ENCODE measurements at regions not wholly inside any gene's neighbourhood (a gene's known extent, or its start where the extent isn't known, plus 50 kb on each side); places are given as distances from the start of the nearest gene placed in this dataset.

DNA sequence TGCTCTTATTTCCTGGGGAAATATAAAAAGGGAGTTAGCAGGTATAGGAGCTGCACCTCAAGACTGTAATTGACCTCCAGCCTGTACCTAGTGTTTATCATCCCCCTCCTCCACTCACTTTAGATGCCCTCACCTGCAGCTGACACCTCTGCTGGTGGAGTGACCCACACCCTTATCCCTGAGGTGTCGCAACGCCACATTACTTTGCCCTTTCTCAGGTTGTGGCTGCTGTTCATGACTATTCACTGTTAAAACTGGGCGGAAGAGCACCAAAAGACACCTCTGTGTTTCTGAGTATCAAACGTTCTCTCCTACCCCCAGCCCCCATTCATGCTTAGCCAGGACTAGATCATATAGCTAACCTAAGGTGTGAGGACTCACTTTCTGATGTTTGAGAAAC, 101.5 kb upstream of the ADAMTS3 start:
- H3K27me3 ChIP-seq: no peaks in the 10 kb centered on the region
- H3K27ac ChIP-seq: no peak overlapping the region
- TF ChIP-seq, protein P1, sequence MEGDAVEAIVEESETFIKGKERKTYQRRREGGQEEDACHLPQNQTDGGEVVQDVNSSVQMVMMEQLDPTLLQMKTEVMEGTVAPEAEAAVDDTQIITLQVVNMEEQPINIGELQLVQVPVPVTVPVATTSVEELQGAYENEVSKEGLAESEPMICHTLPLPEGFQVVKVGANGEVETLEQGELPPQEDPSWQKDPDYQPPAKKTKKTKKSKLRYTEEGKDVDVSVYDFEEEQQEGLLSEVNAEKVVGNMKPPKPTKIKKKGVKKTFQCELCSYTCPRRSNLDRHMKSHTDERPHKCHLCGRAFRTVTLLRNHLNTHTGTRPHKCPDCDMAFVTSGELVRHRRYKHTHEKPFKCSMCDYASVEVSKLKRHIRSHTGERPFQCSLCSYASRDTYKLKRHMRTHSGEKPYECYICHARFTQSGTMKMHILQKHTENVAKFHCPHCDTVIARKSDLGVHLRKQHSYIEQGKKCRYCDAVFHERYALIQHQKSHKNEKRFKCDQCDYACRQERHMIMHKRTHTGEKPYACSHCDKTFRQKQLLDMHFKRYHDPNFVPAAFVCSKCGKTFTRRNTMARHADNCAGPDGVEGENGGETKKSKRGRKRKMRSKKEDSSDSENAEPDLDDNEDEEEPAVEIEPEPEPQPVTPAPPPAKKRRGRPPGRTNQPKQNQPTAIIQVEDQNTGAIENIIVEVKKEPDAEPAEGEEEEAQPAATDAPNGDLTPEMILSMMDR (IDR thresholded peaks at IDR 0.05; ENCODE audit: low read depth, low read length): no peak
- no peaks in the 10 kb centered on the region for H3K36me3 ChIP-seq
- H3K4me1 ChIP-seq (ENCODE audit: low read depth): no peaks in the 10 kb centered on the region
- DNase-seq (ENCODE audit: low read depth in 1 of 2, low spot score in 1 of 2): no peak
- H3K9me3 ChIP-seq (ENCODE audit: low read depth): no peaks in the 10 kb centered on the region
- no peak overlapping the region for H3K4me3 ChIP-seq

DNA sequence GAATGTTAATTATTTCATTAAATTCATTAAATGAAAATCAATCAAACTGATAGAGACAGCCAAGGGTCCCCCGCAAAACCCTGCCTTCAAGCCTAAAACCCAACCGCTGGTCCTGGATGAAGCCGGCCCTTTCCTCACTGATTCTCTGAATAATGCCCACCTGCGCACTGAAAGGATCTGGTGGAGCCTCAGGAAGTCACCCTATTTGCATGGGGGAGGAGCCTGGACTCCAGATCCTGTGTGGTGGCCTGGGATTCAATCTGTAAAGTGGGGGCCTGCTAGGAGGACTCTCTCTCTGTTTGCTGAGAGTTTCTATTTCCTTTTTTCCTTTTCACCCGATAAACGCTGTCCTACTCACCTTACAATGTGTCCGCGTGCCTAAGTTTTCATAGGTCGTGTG, 97.9 kb upstream of the ADAMTS3 start:
- TF ChIP-seq, protein P1 (IDR thresholded peaks at IDR 0.05; ENCODE audit: low read depth, low read length): no peak
- Histone ChIP-seq H3K27ac (no peak overlapping the region), H3K4me3 (no peak overlapping the region), H3K27me3 (no peaks in the 10 kb centered on the region), H3K9me3 (ENCODE audit: low read depth) (no peaks in the 10 kb centered on the region), H3K36me3 (no peaks in the 10 kb centered on the region), H3K4me1 (ENCODE audit: low read depth) (peaks cover 3% of the 10 kb centered on the region)
- no peak for DNase-seq (ENCODE audit: low read depth in 1 of 2, low spot score in 1 of 2)

DNA sequence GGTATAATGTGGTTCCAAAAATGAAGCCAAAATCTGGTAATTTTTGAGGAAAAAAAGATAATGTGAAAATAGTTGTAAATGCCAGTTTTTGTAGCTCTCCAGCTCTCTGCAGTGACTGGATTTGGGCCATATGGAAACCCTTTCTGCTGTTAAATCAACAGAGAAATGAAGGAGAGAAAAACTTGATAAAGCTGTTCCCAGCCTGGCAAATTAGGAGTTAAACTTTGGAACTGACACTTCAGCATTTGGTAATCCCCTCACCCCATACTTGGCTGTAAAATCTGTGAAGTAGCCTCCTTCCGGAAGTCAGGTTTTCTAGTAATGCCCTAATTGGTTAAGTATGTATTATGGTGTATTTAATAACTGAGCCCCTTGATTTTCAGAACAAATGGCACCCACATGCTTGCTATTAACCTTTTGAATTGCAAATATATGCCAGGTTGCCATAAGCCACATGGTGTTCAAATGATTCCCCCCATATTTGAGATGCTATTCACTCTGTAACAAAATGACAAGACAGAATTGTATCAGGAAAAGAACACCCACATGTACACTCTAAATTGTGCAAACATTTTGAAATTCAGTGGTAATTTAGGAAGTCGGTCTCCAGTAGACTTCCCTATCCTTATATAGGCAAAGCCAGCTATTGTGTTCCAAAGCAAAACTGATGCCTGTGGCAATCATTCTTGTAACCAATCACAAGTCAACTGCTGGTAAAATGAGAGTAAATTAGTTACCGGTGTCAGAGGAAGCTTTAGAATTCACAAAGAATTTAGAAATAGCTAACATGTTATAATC, 96.3 kb upstream of the ADAMTS3 start:
- Histone ChIP-seq H3K27me3 (no peaks in the 10 kb centered on the region), H3K36me3 (no peaks in the 10 kb centered on the region), H3K4me1 (ENCODE audit: low read depth) (peaks cover 3% of the 10 kb centered on the region), H3K27ac (no peak overlapping the region), H3K4me3 (no peak overlapping the region), H3K9me3 (ENCODE audit: low read depth) (no peaks in the 10 kb centered on the region)
- no peak for DNase-seq (ENCODE audit: low read depth in 1 of 2, low spot score in 1 of 2)
- TF ChIP-seq, protein P1 (IDR thresholded peaks at IDR 0.05; ENCODE audit: low read depth, low read length): no peak

DNA sequence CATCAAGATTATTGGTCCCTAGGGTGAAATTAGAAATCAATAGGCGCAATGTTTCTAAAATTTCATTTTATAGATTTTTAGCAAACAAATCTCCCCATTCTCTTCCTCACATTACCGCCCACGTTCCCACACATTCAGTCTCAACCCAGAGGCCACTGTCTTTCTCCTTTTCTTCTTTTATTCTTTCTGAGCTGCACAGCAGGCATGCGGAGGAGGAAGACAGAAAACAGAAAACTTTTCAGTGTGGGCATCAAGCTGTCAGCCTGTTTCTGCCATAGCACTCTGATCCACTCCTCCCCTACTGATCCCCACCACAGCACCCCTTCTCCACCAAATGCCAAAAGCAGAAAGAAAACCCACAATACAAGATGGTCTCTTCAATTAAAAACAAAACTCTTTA, 94.8 kb upstream of the ADAMTS3 start:
- H3K4me1 ChIP-seq (ENCODE audit: low read depth): peaks cover 3% of the 10 kb centered on the region
- H3K27me3 ChIP-seq: no peaks in the 10 kb centered on the region
- no peak for DNase-seq (ENCODE audit: low read depth in 1 of 2, low spot score in 1 of 2)
- no peak overlapping the region for H3K4me3 ChIP-seq
- H3K36me3 ChIP-seq: no peaks in the 10 kb centered on the region
- TF ChIP-seq, protein P1 (IDR thresholded peaks at IDR 0.05; ENCODE audit: low read depth, low read length): no peak
- H3K9me3 ChIP-seq (ENCODE audit: low read depth): no peaks in the 10 kb centered on the region
- H3K27ac ChIP-seq: no peak overlapping the region

DNA sequence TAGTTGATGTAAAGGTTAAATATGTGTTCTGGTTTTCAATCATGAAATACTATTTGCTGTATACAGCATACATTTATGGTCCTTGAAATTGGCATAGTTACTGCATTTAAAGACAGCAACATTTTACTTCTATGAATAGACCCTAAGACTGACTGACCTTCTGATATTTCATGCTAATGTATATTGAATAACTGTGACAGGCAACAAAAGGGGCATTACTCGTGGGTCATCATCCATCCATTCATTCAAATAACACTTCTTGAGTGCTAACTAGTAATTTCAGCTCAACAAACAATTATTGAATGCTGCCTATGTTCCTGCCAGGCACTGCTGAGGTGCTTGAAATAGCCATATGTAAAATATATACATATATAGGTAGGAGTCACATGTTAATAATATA, 92.8 kb upstream of the ADAMTS3 start:
- peaks cover 3% of the 10 kb centered on the region for H3K4me1 ChIP-seq (ENCODE audit: low read depth)

More for the DNA sequence above, 92.8 kb upstream of the ADAMTS3 start:
- no peaks in the 10 kb centered on the region for H3K36me3 ChIP-seq
- TF ChIP-seq, protein P1 (IDR thresholded peaks at IDR 0.05; ENCODE audit: low read depth, low read length): no peak
- no peak overlapping the region for H3K27ac ChIP-seq
- H3K27me3 ChIP-seq: no peaks in the 10 kb centered on the region
- no peak overlapping the region for H3K4me3 ChIP-seq
- no peaks in the 10 kb centered on the region for H3K9me3 ChIP-seq (ENCODE audit: low read depth)
- no peak for DNase-seq (ENCODE audit: low read depth in 1 of 2, low spot score in 1 of 2)
